Suprapubic skin (tissue), 3 donors: ENCODE measurements at regions not wholly inside any gene's neighbourhood (a gene's known extent, or its start where the extent isn't known, plus 50 kb on each side); places are given as distances from the start of the nearest gene placed in this dataset.

Source experiments
- CTCF ChIP-seq, 2 donors: fragments of 200-600 bp in 1 of 2; fragments of 450-650 bp in 1 of 2; sonication (generic) in 1 of 2; IDR thresholded peaks; one replicate each; pipeline ENCODE4 v1.5.1; 2016 to 2019; ENCODE audit warnings: antibody characterized with exemption in 2 of 2, mild to moderate bottlenecking in 1 of 2, moderate library complexity in 1 of 2
- POLR2AphosphoS5 ChIP-seq, 3 donors: sonication (generic); formaldehyde crosslinking; IDR thresholded peaks; one replicate each; pipeline ENCODE4 v1.6.1; 2017; ENCODE audit warnings: antibody characterized with exemption in 3 of 3

GRCh38 chr2:35063836-35064235 is 1291.7 kb upstream of the CRIM1 start:
- TF ChIP-seq CTCF (IDR thresholded peaks at IDR 0.05) (no peak), POLR2AphosphoS5 (IDR thresholded peaks at IDR 0.05) (no peak)
